Endothelial cell of umbilical vein (primary cell): ENCODE measurements at regions not wholly inside any gene's neighbourhood (a gene's known extent, or its start where the extent isn't known, plus 50 kb on each side); places are given as distances from the start of the nearest gene placed in this dataset.

ENCODE experiments used
- EZH2 ChIP-seq: IDR thresholded peaks from 2 replicates; pipeline ENCODE4 v1.6.1; 2012; ENCODE audit warnings: borderline replicate concordance, low read depth, mild to moderate bottlenecking, moderate library complexity, low read length, inconsistent platforms; ENCODE audit not compliant: severe bottlenecking
- GATA2 ChIP-seq: IDR thresholded peaks from 2 replicates; pipeline ENCODE4 v1.7.0; 2011; ENCODE audit warnings: low read depth, mild to moderate bottlenecking, moderate library complexity, mixed read lengths, low read length; ENCODE audit not compliant: insufficient read length, insufficient read depth
- MYC ChIP-seq: IDR thresholded peaks from one replicate; pipeline ENCODE4 v1.6.1; 2011; ENCODE audit warnings: mild to moderate bottlenecking, low read depth, low read length
- POLR2A ChIP-seq: IDR thresholded peaks from 2 replicates; pipeline ENCODE4 v1.6.1; 2012; ENCODE audit warnings: low read depth, mild to moderate bottlenecking, control low read depth, low read length
- POLR2AphosphoS5 ChIP-seq: IDR thresholded peaks from 2 replicates; pipeline ENCODE4 v1.6.1; 2012; ENCODE audit warnings: low read depth, mild to moderate bottlenecking, control low read depth, low read length, moderate library complexity; ENCODE audit not compliant: insufficient read depth
- TF ChIP-seq, protein P1 (sequence below), 2 donors: IDR thresholded peaks; 1 replicate in 1 of 2; 2 replicates in 1 of 2; pipeline ENCODE4 v1.5.1; 2011; ENCODE audit warnings: low read length in 2 of 2, mild to moderate bottlenecking in 2 of 2, moderate library complexity in 2 of 2, control low read depth in 1 of 2, inconsistent platforms in 1 of 2, low read depth in 1 of 2; ENCODE audit not compliant: insufficient read depth in 1 of 2; ENCODE audit errors: extremely low read depth in 1 of 2

DNA sequence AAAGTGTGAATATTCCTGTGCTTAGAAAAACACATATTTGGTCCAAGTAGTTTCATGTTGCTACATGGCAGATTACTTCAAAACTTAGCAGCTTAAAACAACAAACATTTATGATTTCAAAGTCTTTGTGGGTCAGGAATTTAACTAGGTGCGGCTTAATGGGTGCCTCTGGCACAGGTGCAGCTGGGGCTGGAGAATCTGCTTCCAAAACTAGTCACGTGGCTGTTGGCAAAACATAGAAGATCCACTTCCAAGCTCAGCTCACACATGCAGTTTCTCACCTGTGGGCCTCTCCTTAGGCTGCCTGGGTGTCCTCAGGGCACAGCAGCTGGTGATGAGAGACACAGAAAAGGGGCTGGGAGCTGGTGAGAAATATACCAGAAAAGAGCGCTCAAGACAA lies 263.4 kb downstream of the TTLL7 start:
- TF ChIP-seq, protein P1, sequence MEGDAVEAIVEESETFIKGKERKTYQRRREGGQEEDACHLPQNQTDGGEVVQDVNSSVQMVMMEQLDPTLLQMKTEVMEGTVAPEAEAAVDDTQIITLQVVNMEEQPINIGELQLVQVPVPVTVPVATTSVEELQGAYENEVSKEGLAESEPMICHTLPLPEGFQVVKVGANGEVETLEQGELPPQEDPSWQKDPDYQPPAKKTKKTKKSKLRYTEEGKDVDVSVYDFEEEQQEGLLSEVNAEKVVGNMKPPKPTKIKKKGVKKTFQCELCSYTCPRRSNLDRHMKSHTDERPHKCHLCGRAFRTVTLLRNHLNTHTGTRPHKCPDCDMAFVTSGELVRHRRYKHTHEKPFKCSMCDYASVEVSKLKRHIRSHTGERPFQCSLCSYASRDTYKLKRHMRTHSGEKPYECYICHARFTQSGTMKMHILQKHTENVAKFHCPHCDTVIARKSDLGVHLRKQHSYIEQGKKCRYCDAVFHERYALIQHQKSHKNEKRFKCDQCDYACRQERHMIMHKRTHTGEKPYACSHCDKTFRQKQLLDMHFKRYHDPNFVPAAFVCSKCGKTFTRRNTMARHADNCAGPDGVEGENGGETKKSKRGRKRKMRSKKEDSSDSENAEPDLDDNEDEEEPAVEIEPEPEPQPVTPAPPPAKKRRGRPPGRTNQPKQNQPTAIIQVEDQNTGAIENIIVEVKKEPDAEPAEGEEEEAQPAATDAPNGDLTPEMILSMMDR (IDR thresholded peaks at IDR 0.05; ENCODE audit: extremely low read depth in 1 of 2, insufficient read depth in 1 of 2, low read depth in 1 of 2, low read length in 2 of 2), result no peak
- TF ChIP-seq POLR2A, result no peak
- TF ChIP-seq EZH2, result no peak
- no peak for TF ChIP-seq POLR2AphosphoS5
- no peak for TF ChIP-seq MYC
- TF ChIP-seq GATA2, result no peak
